Trophoblast cell (in vitro differentiated cells and primary cell): ENCODE measurements at regions not wholly inside any gene's neighbourhood (a gene's known extent, or its start where the extent isn't known, plus 50 kb on each side); places are given as distances from the start of the nearest gene placed in this dataset.

Experiments used
- DNase-seq, 2 donors: peaks; one replicate each; pipeline ENCODE4 v3.0.0-alpha.2; 2016
- H2AFZ ChIP-seq: 2 replicates; pipeline ENCODE4 v1.6.1; 2013; ENCODE audit warnings: low read length, moderate library complexity, mild to moderate bottlenecking; ENCODE audit not compliant: insufficient read depth, poor library complexity
- H2AK5ac ChIP-seq: 2 replicates; pipeline ENCODE4 v1.6.1; 2013; ENCODE audit warnings: mild to moderate bottlenecking, low read length
- H2BK120ac ChIP-seq: 2 replicates; pipeline ENCODE4 v1.6.1; 2013; ENCODE audit warnings: low read length, mild to moderate bottlenecking, moderate library complexity; ENCODE audit not compliant: insufficient read depth, poor library complexity
- H2BK12ac ChIP-seq: 2 replicates; pipeline ENCODE4 v1.6.1; 2013; ENCODE audit warnings: mild to moderate bottlenecking, low read length, moderate library complexity
- H2BK5ac ChIP-seq: 2 replicates; pipeline ENCODE4 v1.6.1; 2013; ENCODE audit warnings: low read length, low read depth, moderate library complexity, mild to moderate bottlenecking; ENCODE audit not compliant: poor library complexity
- H3K14ac ChIP-seq: 2 replicates; pipeline ENCODE4 v1.6.1; 2013; ENCODE audit warnings: mild to moderate bottlenecking, low read length
- H3K18ac ChIP-seq: 2 replicates; pipeline ENCODE4 v1.6.1; 2013; ENCODE audit warnings: mild to moderate bottlenecking, low read length
- H3K23ac ChIP-seq: 2 replicates; pipeline ENCODE4 v1.6.1; 2013; ENCODE audit warnings: low read length
- H3K27ac ChIP-seq: 2 replicates; pipeline ENCODE4 v1.5.1; 2013; ENCODE audit warnings: low read depth, mild to moderate bottlenecking, inconsistent platforms, low read length, moderate library complexity
- H3K27me3 ChIP-seq: 2 replicates; pipeline ENCODE4 v1.6.1; 2013; ENCODE audit warnings: inconsistent platforms, mild to moderate bottlenecking, low read length, moderate library complexity; ENCODE audit not compliant: insufficient read depth
- H3K36me3 ChIP-seq, 2 experiments: 1 replicate in 1 of 2; 2 replicates in 1 of 2; pipeline ENCODE4 v1.6.1; 2013; ENCODE audit warnings: low read length in 2 of 2, mild to moderate bottlenecking in 2 of 2, moderate library complexity in 1 of 2; ENCODE audit not compliant: insufficient read depth in 2 of 2, control insufficient read depth in 1 of 2
- H3K4ac ChIP-seq: 2 replicates; pipeline ENCODE4 v1.6.1; 2013; ENCODE audit warnings: low read depth, mild to moderate bottlenecking, low read length, moderate library complexity
- H3K4me1 ChIP-seq, 2 experiments: 1 replicate in 1 of 2; 2 replicates in 1 of 2; pipeline ENCODE4 v1.6.1; 2013; ENCODE audit warnings: low read length in 2 of 2, mild to moderate bottlenecking in 2 of 2, moderate library complexity in 1 of 2; ENCODE audit not compliant: insufficient read depth in 2 of 2, control insufficient read depth in 1 of 2
- H3K4me2 ChIP-seq: 2 replicates; pipeline ENCODE4 v1.6.1; 2013; ENCODE audit warnings: inconsistent platforms, mild to moderate bottlenecking, low read length, moderate library complexity
- H3K4me3 ChIP-seq: 2 replicates; pipeline ENCODE4 v1.5.1; 2013; ENCODE audit warnings: mild to moderate bottlenecking, low read depth, low read length, inconsistent platforms
- H3K79me1 ChIP-seq: one replicate; pipeline ENCODE4 v1.6.1; 2013; ENCODE audit warnings: low read length
- H3K79me2 ChIP-seq: 2 replicates; pipeline ENCODE4 v1.6.1; 2013; ENCODE audit warnings: low read length, mild to moderate bottlenecking; ENCODE audit not compliant: control insufficient read depth, insufficient read depth, poor library complexity
- H3K9ac ChIP-seq: 2 replicates; pipeline ENCODE4 v1.6.1; 2013; ENCODE audit warnings: mild to moderate bottlenecking, low read length
- H3K9me3 ChIP-seq: 2 replicates; pipeline ENCODE4 v1.6.1; 2013; ENCODE audit warnings: low read depth, mild to moderate bottlenecking, control low read depth, inconsistent platforms, low read length; ENCODE audit not compliant: insufficient read depth
- H4K12ac ChIP-seq: 2 replicates; pipeline ENCODE4 v1.6.1; 2013; ENCODE audit warnings: low read depth, mild to moderate bottlenecking, low read length, moderate library complexity
- H4K8ac ChIP-seq: 2 replicates; pipeline ENCODE4 v1.6.1; 2013; ENCODE audit warnings: low read depth, mild to moderate bottlenecking, low read length, moderate library complexity
- H4K91ac ChIP-seq: one replicate; pipeline ENCODE4 v1.6.1; 2013; ENCODE audit warnings: low read depth, mild to moderate bottlenecking, low read length, moderate library complexity
- WGBS: extraction: QIAGEN DNeasy Blood & Tissue Kit; methylation state at CpG from one replicate; pipeline ENCODE4 v1.1.7; 2013; ENCODE audit warnings: missing lambda C conversion rate; ENCODE audit not compliant: insufficient read length, insufficient coverage; ENCODE audit errors: extremely low coverage; 5-methylcytosine and 5-hydroxymethylcytosine counted together

DNA sequence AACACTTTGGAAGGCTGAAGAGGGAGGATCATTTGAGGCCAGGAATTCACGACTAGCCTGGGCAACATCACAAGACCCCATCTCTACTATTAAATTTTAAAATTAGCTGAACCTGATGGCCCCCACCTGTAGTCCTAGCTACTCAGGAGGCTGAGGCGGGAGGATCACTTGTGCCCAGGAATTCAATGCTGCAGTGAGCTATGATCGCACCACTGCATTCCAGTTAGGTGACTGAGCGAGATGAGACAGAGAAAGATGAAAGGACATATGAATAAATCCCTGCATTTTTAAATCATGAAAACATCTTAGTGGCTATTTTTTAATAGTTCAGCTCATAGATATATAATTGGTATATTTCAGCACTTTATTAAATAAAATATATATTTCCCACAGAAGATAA, 93.8 kb downstream of the GPR63 start:
- WGBS, result no CpG with 5 or more reads among the region's 4 CpGs
- H3K79me1 ChIP-seq, result no peaks in the 10 kb centered on the region
- H2BK5ac ChIP-seq, result no peak overlapping the region
- H2BK12ac ChIP-seq, result no peak overlapping the region
- no peaks in the 10 kb centered on the region for H3K79me2 ChIP-seq
- H2AFZ ChIP-seq, result no peak overlapping the region
- no peak overlapping the region for H2BK120ac ChIP-seq
- H3K4me2 ChIP-seq, result no peak overlapping the region
- no peaks in the 10 kb centered on the region for H3K9me3 ChIP-seq
- no peak overlapping the region for H3K4ac ChIP-seq
- H3K18ac ChIP-seq, result no peak overlapping the region
- DNase-seq, result peak; percentile 52 to 65
- H4K91ac ChIP-seq, result no peak overlapping the region
- no peaks in the 10 kb centered on the region for H3K36me3 ChIP-seq
- no peak overlapping the region for H4K8ac ChIP-seq
- no peak overlapping the region for H4K12ac ChIP-seq
- no peak overlapping the region for H3K23ac ChIP-seq
- no peak overlapping the region for H3K4me3 ChIP-seq
- no peaks in the 10 kb centered on the region for H3K27me3 ChIP-seq
- H3K4me1 ChIP-seq, result no peaks in the 10 kb centered on the region
- no peak overlapping the region for H3K14ac ChIP-seq
- no peak overlapping the region for H2AK5ac ChIP-seq
- H3K27ac ChIP-seq, result no peak overlapping the region
- no peak overlapping the region for H3K9ac ChIP-seq

DNA sequence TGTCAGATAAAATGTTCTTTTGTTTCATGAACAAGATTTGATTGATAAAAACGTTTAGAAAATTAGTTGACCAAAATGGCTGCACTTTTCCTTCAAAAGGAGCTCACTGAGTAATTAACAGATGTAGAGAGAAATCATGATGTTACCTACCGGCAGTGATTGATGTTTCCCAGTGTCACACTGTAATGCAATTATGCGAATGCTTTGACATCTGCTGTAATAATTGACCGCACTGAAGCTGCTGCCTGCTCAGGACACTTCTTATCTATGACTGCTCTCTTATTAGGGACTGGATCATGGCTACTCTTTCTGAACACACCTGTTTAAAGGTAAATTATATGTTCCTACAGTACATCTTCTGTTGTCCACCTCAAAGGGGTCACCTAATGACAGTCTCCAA, 94.6 kb downstream of the GPR63 start:
- no CpG with 5 or more reads among the region's 4 CpGs for WGBS
- no peak overlapping the region for H2BK120ac ChIP-seq
- no peak overlapping the region for H4K12ac ChIP-seq
- no peak overlapping the region for H3K14ac ChIP-seq
- no peak overlapping the region for H3K4me3 ChIP-seq
- no peak overlapping the region for H3K9ac ChIP-seq
- H2AK5ac ChIP-seq, result no peak overlapping the region
- H4K91ac ChIP-seq, result no peak overlapping the region
- H4K8ac ChIP-seq, result no peak overlapping the region
- H3K9me3 ChIP-seq, result no peaks in the 10 kb centered on the region
- H3K79me2 ChIP-seq, result no peaks in the 10 kb centered on the region
- no peaks in the 10 kb centered on the region for H3K27me3 ChIP-seq
- H3K4me1 ChIP-seq, result no peaks in the 10 kb centered on the region
- H3K27ac ChIP-seq, result no peak overlapping the region
- H3K4ac ChIP-seq, result no peak overlapping the region
- no peak overlapping the region for H2BK5ac ChIP-seq
- no peak overlapping the region for H2AFZ ChIP-seq
- no peak overlapping the region for H3K23ac ChIP-seq
- no peaks in the 10 kb centered on the region for H3K36me3 ChIP-seq
- H3K4me2 ChIP-seq, result no peak overlapping the region
- no peak overlapping the region for H2BK12ac ChIP-seq
- H3K18ac ChIP-seq, result no peak overlapping the region
- DNase-seq, result no peak
- H3K79me1 ChIP-seq, result no peaks in the 10 kb centered on the region

- DNase-seq, result no peak
- Histone ChIP-seq H3K79me2 (no peaks in the 10 kb centered on the region), H4K91ac (no peak overlapping the region), H2BK5ac (no peak overlapping the region), H2BK12ac (no peak overlapping the region), H3K36me3 (no peaks in the 10 kb centered on the region), H3K14ac (no peak overlapping the region), H3K23ac (no peak overlapping the region), H2BK120ac (no peak overlapping the region), H2AFZ (no peak overlapping the region), H3K4ac (no peak overlapping the region), H3K4me3 (no peak overlapping the region), H4K12ac (no peak overlapping the region), H3K27ac (no peak overlapping the region), H3K4me2 (no peak overlapping the region), H3K9ac (no peak overlapping the region), H4K8ac (no peak overlapping the region), H3K18ac (no peak overlapping the region), H3K79me1 (no peaks in the 10 kb centered on the region), H3K27me3 (no peaks in the 10 kb centered on the region), H3K4me1 (no peaks in the 10 kb centered on the region), H2AK5ac (no peak overlapping the region), H3K9me3 (no peaks in the 10 kb centered on the region)
- WGBS, result no CpG with 5 or more reads among the region's 3 CpGs
These were observed 101.9 kb downstream of the GPR63 start for GRCh38 chr6:96735332-96735731.

- DNase-seq, result no peak
- H3K18ac ChIP-seq, result no peak overlapping the region
- H2AFZ ChIP-seq, result no peak overlapping the region
- no peak overlapping the region for H3K23ac ChIP-seq
- H3K4me1 ChIP-seq, result peaks cover 3 to 6% of the 10 kb centered on the region in 2 experiments
- no peak overlapping the region for H3K4me2 ChIP-seq
- no peak overlapping the region for H3K27ac ChIP-seq
- no peak overlapping the region for H3K9ac ChIP-seq
- no peak overlapping the region for H4K12ac ChIP-seq
- no peak overlapping the region for H3K4me3 ChIP-seq
- no peaks in the 10 kb centered on the region for H3K79me1 ChIP-seq
- no peak overlapping the region for H4K8ac ChIP-seq
- no peak overlapping the region for H2BK120ac ChIP-seq
- peaks cover 1% of the 10 kb centered on the region for H3K79me2 ChIP-seq
- H3K27me3 ChIP-seq, result no peaks in the 10 kb centered on the region
- H3K36me3 ChIP-seq, result no peaks in the 10 kb centered on the region
- no peak overlapping the region for H2BK12ac ChIP-seq
- no peaks in the 10 kb centered on the region for H3K9me3 ChIP-seq
- no peak overlapping the region for H3K4ac ChIP-seq
- H2AK5ac ChIP-seq, result no peak overlapping the region
- H3K14ac ChIP-seq, result no peak overlapping the region
- no peak overlapping the region for H4K91ac ChIP-seq
- H2BK5ac ChIP-seq, result no peak overlapping the region
These were observed 110.1 kb downstream of the GPR63 start for GRCh38 chr6:96727144-96727543.
